Stimulated activated CD8-positive, alpha-beta memory T cell treated with anti-CD3 and anti-CD28 coated beads, Interleukin-4, amount 100 ng/mL, for 48 hours (primary cell): ENCODE measurements at regions not wholly inside any gene's neighbourhood (a gene's known extent, or its start where the extent isn't known, plus 50 kb on each side); places are given as distances from the start of the nearest gene placed in this dataset.

Source experiments
- DNase-seq: peaks from one replicate; pipeline ENCODE4 v3.0.0-alpha.2; 2020

DNA sequence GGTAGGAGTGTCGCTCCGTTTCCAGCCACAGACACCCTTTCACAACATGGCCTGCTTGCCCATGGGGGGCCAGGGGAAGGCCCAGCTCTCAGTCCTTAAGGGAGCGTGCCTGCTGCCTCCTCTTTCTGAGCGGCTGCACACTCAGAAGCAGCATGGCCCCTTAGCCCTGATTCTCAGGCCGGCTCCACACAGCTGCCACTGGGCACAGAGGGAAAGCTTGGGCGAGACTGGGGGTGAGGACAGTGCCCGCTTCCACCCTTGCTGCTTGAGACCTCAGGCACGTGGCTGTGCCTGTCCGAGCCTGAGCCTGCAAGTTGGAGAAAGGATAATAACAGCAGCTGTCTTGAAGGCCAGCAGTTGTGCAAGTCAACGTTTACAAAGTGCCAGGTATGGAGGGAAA lies 416.3 kb downstream of the SHANK2 start:
- DNase-seq = no peak

GRCh38 chr11:70838198-70838597 lies 414.2 kb downstream of the SHANK2 start:
- DNase-seq = no peak

DNA sequence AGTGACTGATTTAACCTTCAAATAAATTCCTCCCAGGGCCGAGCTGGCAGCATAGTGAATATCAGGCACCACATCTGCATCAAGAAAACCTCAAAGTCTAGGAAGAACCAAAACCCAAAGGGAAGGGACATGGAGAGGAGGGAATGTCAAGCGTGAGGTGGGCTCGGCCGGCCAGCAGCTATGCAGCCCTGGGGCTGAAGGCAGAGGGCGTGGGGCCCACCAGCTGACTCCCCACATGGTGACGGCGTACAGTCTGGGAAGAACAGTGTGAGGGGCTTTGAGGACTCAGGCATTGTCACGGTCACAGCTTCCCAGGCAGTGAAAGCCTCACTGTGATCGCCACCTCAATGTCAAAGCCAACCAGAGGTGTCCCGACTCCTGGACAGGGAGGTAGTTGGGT lies 412.5 kb downstream of the SHANK2 start:
- DNase-seq = no peak

- DNase-seq = no peak
Observed at GRCh38 chr11:70841264-70841663, 411.1 kb downstream of the SHANK2 start.

DNA sequence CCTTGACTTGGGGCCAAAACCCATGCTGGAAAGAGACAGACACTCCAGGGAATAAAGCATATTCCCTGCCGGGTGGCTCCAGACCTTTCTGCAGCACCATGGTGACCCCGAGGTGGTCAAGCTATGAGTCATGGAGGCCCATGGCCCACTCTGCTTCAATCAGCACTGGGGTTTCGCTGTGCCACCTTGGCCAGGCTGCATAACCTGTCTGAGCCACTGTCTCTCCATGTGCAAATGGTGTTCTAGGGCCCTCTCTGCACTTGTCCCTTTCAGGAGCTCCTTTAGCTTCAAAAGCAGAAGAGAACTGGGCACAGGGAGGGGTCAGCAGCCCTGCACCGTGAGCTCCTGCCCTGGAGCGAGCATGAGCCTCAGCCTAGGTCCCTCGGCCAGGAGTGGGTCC lies 410.1 kb downstream of the SHANK2 start:
- DNase-seq = no peak

- DNase-seq = no peak
Observed at GRCh38 chr11:70842701-70843100, 409.7 kb downstream of the SHANK2 start.

DNA sequence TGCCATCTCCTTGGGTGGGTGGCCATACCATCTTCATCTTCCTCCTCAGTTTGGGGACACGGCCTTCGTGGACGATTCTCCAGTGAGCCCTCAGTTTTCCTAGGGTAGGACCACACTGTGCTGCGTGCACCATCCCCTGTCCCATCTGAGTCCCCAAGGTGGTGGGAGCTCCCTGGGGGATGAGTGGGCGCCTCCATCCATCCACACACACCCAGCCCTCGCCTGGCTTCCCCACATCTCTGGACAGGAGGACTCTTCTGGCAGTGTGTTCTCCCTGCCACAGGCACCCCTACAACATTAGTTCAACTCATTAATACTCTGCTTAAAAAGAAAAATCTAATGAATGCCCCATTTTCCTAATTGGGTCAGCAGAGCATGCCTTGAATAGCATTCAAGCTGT lies 408.5 kb downstream of the SHANK2 start:
- DNase-seq = no peak

DNA sequence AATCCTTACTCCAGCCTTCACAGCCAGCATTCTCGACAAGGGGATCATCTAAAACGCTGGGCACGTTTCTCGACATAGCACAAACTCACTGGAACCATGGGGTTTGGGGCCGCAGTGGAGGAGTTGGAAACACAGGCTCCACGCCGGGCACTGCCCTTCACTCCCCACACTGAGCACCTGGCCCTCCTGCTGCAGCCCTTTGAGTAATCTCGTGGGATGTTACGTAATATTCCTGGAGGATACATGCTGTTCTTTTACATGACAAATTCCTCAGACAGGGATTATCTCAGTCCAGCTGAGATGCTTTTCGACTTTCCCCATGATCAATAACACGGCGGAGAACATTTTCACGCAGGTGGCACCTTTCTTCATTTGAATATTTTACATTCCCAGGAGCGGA lies 408.0 kb downstream of the SHANK2 start:
- DNase-seq = no peak

DNA sequence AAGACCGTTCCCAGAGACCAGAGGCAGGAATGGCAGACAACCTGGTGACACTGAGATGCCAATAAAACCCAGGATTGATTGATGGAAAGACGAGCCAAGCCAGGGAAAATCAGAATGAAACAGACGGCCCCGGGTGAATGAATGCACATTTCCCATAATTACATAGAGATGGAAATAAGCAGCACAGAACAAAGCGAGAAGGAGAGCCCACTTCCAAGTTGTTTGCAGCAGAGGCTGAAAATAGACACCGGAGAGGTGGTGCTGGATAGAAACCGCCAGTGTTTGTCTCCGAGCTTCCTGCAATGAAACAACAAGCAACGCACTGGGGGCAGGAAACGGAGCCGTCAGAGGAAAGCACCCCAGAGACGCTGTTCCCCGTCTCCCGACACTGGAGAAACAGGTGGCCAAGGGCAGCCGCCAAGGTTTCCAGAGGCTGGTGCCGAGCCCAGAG lies 406.8 kb downstream of the SHANK2 start:
- no peak for DNase-seq

GRCh38 chr11:70846781-70847655 lies 405.4 kb downstream of the SHANK2 start:
- no peak for DNase-seq

- DNase-seq = no peak
Observed at GRCh38 chr11:70848243-70848750, 404.1 kb downstream of the SHANK2 start.

- DNase-seq = no peak
Observed at GRCh38 chr11:70849031-70849430, 403.3 kb downstream of the SHANK2 start.

DNA sequence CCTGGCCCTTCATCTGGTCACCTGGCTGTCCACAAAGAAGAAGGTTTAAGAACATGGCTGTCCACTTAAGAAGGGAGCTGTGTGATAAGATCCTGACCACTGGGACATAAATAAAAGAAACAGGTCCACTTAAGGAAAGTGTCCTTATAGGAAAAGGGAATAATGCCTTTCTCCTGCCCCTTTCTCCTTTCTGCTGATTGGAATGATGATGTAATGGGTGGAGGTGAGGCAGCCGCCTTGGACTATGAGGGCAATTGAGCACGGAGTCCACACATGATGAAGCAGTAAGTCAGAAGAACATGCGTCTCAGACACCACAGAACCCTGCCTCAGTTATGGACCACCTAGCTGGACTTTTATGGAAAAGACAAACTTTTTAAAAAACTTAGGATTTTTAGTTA lies 401.1 kb downstream of the SHANK2 start:
- no peak for DNase-seq

DNA sequence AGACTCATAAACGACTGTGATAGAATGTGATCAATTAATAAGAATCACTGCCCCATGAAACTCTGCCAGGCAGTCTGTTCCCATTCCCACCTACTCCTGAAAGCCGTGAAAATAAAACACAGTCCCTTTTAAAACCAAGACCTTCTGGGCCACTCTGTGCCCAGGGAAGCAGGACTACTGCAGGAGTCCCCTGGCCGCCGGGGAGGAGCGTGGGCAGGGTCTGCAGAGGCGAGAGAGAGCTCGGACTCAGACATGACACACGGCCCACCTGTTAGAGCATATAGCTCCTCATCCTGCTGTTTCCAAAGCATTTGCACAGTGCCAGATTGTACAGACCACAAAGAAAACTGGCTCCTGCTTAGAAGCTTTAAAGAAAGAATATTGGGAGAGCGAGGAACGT lies 400.5 kb downstream of the SHANK2 start:
- DNase-seq = no peak

- no peak for DNase-seq
Observed at GRCh38 chr11:70853068-70853769, 399.2 kb downstream of the SHANK2 start.

GRCh38 chr11:70853770-70854108 lies 398.6 kb downstream of the SHANK2 start:
- DNase-seq = no peak

GRCh38 chr11:70854201-70854600 lies 398.2 kb downstream of the SHANK2 start:
- no peak for DNase-seq

DNA sequence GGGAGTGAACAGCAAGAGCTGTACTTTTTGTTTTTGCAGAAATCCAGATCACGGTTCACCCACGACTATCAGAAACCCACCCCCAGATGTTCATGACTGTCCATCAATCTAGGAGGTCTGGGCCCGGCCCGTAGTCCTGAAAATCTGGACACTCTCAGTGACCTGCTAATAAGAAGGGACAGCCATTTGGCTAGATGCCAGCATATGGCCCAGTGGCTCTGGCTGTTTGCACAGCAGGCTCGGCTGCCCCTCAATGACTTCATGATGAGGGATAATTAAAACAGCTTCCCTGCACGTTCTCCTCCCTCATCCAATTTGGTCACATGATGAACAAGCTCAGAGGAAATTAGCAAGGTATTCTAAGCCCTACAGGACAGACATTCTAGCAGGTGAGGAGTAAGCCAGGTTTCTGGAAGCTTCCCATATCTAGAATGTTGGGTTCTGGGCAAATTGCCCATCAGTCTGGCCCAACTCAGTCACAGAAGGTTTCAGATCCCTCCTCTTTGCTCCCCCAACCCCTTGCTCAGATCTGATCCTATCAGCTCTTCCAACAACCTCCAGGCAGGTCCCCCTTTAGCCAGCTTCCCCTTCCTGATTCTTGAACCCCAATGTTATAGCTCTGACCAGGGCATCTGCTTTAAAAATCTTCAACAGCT lies 397.3 kb downstream of the SHANK2 start:
- DNase-seq = no peak

DNA sequence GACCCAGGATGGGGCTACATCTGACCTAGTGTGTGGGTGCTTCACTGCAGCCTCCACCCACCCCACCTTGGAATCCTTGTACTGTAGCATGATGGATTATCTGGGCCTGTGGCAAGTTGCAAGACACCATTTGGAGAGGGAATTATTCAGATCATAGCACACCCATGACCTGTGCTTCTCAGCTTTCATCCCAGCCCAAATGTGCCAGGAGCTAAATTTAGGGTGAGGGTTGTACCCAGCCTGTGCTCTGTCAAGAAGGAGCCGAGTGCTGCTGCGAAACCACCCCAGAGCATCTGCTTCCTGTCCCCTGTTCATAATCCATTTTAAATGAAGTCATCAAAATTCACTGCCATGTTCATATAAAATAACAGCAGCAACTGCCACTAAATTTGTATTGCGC lies 394.5 kb downstream of the SHANK2 start:
- no peak for DNase-seq

DNA sequence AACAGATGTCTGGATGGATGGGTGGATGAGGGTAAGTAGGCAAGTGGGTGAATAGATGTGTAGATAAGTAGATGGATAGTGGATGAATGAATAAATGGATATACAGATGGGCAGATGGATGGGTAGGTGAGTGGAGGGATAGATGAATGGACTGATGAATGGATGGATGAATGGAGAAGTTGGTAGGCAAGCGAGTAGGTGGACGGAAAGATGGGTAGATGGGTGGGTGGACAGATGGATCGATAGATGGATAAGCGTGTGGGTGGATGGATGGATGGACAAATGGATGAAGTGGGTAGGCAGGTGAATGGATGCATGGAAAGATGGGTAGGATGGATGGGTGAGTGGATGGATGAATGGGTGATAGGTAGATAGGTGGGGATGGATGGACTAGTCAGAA lies 393.2 kb downstream of the SHANK2 start:
- no peak for DNase-seq

GRCh38 chr11:70860888-70861287 lies 391.5 kb downstream of the SHANK2 start:
- no peak for DNase-seq

DNA sequence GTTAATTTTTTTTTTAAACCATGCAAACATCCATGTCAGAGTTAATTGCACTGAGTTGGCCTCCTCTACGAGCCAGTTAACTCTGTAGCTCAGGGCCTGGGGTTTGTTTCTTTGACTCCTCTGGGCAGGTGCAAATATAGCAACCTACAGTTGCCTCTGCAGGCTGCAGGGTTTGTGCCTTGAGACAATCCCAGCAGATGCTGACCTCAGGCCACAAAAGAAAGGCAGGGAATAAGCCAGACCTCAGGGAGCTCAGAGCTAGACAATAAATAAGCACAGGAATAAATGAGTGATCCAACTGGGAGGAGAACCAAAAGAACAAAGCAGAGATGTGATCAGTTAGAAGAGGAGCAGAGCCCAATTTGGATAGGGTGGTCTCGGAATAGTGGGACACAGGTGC lies 390.8 kb downstream of the SHANK2 start:
- DNase-seq = no peak

DNA sequence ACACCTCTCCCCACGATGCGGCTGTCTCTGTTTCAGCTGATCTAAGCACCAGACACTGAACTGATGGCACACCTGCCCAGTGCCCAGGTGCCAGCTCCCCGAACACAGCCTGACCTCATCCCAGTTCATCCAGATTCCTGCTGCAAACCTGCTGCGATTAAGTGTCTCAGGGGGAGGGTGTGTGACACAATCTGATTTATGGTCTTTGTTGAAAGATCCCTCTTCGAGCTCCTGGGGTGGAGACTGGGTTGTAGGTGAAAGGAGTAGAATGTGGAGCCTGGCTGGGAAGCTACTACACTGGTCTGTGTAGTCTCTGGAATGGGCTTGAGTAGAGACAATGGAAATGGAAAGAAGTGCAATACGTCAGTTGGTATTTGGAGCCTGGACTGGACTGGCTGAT lies 390.3 kb downstream of the SHANK2 start:
- DNase-seq = no peak

GRCh38 chr11:70863186-70863585 lies 389.2 kb downstream of the SHANK2 start:
- no peak for DNase-seq
